HG02870 (cell line): ENCODE measurements at regions not wholly inside any gene's neighbourhood (a gene's known extent, or its start where the extent isn't known, plus 50 kb on each side); places are given as distances from the start of the nearest gene placed in this dataset.
A peak's percentile ranks its signal among the peaks of the same experiment; 100 is the strongest.

ENCODE experiments used
- ATAC-seq: cut with Tn5 transposase; IDR thresholded peaks from one replicate; pipeline ENCODE4 v1.9.1; 2021; ENCODE audit warnings: mild to moderate bottlenecking, moderate library complexity; ENCODE audit not compliant: unreplicated experiment

GRCh38 chr5:155290937-155291336 is 277.4 kb downstream of the KIF4B start:
- ATAC-seq: no peak

DNA sequence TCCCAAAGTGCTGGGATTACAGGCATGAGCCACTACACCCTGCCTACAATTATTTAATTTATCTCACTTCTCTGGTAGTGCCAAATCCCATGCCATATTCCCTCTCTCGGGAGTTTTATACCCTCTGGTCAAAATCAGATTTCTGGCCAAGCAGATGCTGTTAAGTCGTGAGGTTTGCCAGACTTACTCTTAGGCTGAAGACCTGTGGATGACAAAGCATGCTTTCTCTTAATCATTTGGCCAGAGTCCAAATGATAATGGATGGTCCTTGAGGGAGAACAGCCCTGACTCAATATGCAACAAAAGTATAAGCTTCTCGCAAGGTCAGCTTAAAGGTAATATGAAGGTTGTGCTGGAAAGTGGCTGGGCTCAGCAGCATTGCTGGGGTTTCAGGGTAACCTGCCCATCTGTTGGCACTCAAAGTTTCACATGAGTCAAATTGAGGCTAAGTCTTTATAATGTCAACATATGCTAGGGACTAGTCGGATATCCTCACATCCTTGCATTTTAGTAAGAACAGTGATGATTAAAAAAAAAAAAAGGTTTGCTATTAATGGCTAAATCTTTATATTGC is 280.1 kb downstream of the KIF4B start:
- ATAC-seq: no peak

- no peak for ATAC-seq
These were observed 281.6 kb downstream of the KIF4B start for GRCh38 chr5:155295111-155295510.

DNA sequence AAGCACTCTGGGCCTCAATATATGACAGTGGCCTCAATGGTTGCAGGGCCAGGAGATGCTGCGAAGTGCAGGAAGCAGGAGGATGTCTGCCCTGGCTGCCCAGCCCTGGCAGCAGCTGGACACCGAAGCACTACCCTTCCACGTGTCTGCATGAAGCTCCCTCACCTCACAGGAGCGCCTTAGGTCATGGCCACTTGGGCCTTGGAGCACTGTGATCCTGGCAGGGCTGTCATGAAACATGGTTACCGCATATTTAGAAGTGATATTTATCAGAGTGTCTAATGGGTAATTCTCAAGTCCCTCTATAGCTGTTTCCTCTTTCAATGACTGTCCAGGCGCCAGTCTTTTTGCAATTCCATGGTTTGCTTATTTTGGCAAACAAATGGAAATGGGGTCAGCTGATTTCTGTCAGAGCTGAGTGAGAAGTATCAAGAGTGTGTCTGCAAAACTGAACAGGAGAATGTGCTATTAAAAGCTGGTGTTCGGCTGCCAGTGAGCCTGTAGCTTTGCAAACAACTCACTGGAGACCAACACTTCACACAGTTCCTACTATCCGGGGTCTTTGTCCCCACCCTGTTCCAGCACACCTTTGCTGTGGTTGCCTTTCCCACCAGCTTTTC is 285.9 kb downstream of the KIF4B start:
- no peak for ATAC-seq

GRCh38 chr5:155303120-155303519 is 289.6 kb downstream of the KIF4B start:
- no peak for ATAC-seq

DNA sequence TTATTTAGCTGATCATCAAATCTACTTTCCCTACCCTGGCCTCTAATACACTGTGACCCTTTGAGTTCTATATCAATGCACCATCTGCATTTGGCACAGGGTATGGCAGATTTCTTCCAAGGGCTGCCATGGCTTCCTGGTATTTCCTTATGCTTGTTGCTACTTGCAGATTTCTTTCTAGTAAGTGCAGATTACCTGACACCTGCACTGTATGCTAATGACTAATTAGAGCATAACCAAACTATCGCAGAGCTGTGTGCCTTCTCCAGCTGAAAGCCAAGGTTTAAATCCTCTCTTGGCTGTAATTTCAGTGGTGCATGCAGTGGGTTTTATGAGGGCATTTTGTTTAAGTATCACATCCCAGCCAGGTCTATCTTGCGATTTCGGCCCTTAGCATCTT is 293.7 kb downstream of the KIF4B start:
- no peak for ATAC-seq

- no peak for ATAC-seq
These were observed 294.7 kb downstream of the KIF4B start for GRCh38 chr5:155308289-155308688.

- ATAC-seq: no peak
These were observed 295.6 kb downstream of the KIF4B start for GRCh38 chr5:155309021-155309746.

DNA sequence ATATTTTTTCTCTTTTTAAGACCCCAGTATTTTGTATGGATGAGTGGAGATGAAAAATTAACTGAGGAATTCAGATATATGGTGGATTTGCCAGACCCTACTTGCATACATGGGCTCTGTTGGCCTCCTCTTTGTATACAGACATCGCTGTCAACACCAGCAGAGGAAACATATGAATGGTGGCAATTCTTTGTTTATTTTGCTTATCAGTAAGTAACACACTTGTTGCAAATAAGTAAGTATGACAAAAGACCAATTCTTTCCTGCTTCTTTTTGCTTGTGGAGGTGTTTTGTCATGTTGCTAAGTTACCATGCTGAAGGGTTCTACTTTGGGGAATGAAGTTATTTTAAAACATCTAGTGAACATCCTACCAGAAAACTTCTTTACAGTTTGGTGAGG is 298.2 kb downstream of the KIF4B start:
- no peak for ATAC-seq

DNA sequence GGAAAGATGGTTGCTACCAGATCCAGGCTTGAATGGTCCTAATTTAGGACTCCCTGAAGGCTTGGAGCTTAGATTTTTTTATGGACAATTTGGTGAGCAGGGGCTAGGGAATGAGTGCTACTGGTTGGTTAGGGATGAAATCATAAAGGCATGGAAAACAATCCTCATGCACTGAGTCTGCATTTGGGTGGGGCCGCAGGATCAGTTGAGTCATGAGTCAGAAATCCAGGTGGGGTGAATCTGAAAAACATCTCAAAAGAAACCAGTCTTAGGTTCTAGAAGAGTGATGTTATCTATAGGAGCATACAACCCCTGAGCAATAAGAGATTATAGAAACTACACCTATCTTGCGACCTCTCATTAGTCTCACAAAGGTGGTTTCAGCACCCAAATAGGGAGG is 300.0 kb downstream of the KIF4B start:
- ATAC-seq: no peak

DNA sequence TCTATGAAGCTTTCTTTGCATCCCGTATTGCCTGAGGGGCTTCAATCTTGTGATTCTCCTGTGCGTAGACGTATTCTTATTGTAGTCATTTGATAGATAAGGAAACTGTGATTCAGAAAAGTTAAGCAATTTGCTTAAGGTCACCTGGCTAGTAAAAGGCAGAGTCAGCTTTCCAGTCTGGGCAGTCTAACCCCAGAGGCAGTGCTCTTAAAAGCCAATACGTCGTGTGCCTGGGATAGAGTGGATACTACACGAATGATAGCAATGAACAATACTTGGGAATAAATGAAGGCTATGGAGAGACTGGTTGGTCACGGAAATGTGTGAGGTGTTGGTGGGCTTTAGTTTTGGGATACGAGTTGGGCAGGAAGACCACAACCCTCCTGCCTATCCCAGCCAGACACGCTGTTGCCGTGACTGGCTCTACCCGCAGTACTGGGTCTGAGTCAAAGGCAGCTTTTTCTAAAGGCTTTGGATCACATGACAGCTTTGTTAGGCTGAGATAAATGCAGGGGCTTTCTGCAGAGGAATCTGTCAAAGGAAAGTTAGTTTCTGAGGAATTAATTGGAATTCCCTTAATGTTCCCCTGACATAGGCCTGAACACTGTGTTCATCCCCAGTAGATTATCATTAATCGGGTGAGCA is 302.6 kb downstream of the KIF4B start:
- no peak for ATAC-seq

DNA sequence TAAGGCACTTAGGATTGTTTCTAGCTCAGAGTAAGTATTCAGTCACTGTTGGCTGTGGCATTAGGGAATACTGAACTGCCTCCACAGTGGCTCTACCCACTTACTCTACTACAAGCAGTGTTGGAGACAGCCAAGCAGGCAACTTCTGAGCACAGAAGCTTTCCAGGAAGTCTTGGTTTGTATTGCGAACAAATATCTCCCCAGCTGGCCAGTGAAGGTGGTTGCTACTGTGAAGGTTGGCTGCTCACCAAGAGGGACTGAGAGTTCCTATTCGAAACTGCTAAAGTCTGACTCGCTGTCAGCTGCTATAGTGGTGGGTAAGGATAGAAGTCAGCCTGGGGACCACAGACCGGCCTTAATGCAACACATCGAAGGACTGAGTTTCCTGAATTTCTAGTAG is 319.1 kb downstream of the KIF4B start:
- peak; percentile 81 for ATAC-seq

- ATAC-seq: no peak
These were observed 329.4 kb downstream of the KIF4B start for GRCh38 chr5:155342956-155343355.

- no peak for ATAC-seq
These were observed 329.9 kb downstream of the KIF4B start for GRCh38 chr5:155343468-155343867.

- ATAC-seq: no peak
These were observed 339.7 kb downstream of the KIF4B start for GRCh38 chr5:155353231-155353630.

- no peak for ATAC-seq
These were observed 352.5 kb downstream of the KIF4B start for GRCh38 chr5:155366096-155366495.

DNA sequence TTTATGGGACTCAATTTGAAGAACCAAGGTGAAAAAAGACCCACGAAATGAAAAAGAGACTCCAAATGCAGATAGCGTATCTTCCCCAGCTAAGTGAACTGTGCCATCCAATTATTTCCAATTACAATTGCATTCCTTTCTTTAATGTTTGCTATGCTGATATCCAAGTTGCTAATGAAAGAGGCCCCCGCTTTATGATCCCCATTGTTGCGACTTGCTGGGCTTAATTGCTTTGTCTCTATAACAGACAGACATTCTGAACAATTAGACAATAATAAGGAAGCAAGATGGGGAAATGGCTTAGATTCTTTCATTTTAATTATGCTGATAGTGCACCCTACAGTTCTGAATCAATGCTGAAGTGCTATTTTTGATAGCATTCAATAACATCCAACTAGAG is 354.3 kb downstream of the KIF4B start:
- ATAC-seq: no peak

- no peak for ATAC-seq
These were observed 354.9 kb downstream of the KIF4B start for GRCh38 chr5:155368490-155368889.

GRCh38 chr5:155380480-155380879 is 366.9 kb downstream of the KIF4B start:
- no peak for ATAC-seq

DNA sequence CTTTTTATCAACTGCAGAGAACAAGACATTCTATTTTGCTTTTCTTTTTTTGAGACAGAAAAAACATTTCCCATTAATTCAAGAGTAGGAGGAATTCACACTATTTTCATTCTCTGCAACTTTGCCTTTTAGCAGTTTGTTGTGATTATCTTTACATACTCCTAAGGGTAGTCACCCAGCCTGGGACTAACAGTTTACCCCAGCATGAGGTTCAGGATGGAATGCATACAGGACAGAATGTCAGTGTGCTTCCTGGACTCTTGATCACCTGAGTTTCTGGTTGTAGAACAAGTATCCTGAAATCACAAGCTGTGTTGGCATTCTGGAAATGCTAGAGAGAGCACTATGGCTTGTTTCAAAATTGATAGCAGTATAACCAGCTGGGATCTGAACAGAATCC is 368.1 kb downstream of the KIF4B start:
- ATAC-seq: no peak

- ATAC-seq: peak; percentile 59
These were observed 375.9 kb downstream of the KIF4B start for GRCh38 chr5:155389498-155389897.

GRCh38 chr5:155394727-155395126 is 381.2 kb downstream of the KIF4B start:
- ATAC-seq: no peak
